ENCODE measurements at regions not wholly inside any gene's neighbourhood (a gene's known extent, or its start where the extent isn't known, plus 50 kb on each side); places are given as distances from the start of the nearest gene placed in this dataset.

DNA sequence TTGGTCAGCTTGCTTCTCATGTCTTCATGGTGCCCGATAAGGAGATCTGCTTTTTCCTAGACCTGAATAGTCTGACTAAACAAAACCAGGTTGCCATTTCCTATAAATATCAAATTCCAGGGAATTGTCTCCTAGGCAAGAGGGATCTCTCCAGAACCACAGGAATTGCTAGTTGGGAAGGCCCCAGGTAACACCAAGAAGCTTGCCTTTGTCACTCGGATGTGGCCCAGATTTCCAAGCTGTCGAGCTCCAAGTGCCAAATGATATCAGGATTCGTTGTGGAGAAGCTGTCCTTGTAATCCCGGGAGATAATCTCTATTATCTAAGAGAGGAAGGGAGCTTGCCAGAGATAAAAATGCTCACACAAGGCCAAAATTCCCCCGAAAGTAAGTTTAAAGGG is 1288.5 kb upstream of the AUTS2 start:
- no peaks in the 10 kb centered on the region for H3K27me3 Mint-ChIP-seq
- H3K4me3 Mint-ChIP-seq, result no peak overlapping the region
- peaks cover 5 to 13% (median 7%) of the 10 kb centered on the region in 3 donors for H3K9me3 Mint-ChIP-seq
- H3K36me3 Mint-ChIP-seq, result no peaks in the 10 kb centered on the region
- H3K27ac Mint-ChIP-seq, result no peak overlapping the region
- peaks cover 0 to 2% (median 0%) of the 10 kb centered on the region in 3 donors for H3K4me1 Mint-ChIP-seq

DNA sequence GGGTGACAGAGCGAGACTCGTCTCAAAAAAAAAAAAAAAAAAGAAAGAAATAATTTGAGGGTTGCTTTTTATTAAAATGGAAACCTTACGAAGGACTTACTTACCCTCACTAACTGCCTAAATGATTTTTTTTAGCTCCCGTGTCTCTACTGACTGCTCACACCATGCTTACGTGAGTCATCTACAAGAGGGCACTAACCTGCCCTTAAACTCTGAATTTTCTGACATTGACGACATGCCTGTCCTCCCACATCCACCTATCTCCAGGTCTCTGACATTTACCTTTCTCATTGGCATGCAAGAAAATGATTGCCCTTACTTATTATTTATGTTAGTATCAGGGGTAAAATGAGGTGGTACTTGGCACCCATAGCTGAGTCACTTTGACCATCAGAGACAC is 1286.3 kb upstream of the AUTS2 start:
- no peaks in the 10 kb centered on the region for H3K27me3 Mint-ChIP-seq
- peaks cover 0 to 2% (median 0%) of the 10 kb centered on the region in 3 donors for H3K4me1 Mint-ChIP-seq
- H3K27ac Mint-ChIP-seq, result no peak overlapping the region
- H3K36me3 Mint-ChIP-seq, result no peaks in the 10 kb centered on the region
- peaks cover 5 to 21% (median 6%) of the 10 kb centered on the region in 3 donors for H3K9me3 Mint-ChIP-seq
- H3K4me3 Mint-ChIP-seq, result no peak overlapping the region

DNA sequence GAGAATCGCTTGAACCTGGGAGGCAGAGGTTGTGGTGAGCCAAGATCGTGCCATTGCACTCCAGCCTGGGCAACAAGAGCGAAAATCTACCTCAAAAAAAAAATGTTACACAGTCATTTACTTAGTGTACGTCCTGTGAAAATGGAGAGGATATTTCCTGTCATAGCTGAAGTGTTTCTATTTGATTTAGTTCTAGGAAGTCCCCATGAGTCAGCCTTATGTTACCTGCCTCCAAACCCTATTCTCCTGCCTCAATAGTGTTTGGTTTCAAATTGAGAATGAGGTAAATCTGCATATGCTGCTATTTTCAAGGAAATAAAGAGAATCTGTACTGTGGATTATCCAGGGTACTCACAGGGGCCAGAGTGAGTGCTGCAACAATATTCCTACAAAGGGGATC is 1284.5 kb upstream of the AUTS2 start:
- H3K9me3 Mint-ChIP-seq, result peaks cover 2 to 17% (median 5%) of the 10 kb centered on the region in 3 donors
- no peaks in the 10 kb centered on the region for H3K36me3 Mint-ChIP-seq
- no peaks in the 10 kb centered on the region for H3K27me3 Mint-ChIP-seq
- peaks cover 0 to 2% (median 0%) of the 10 kb centered on the region in 3 donors for H3K4me1 Mint-ChIP-seq
- H3K27ac Mint-ChIP-seq, result no peak overlapping the region
- H3K4me3 Mint-ChIP-seq, result no peak overlapping the region

DNA sequence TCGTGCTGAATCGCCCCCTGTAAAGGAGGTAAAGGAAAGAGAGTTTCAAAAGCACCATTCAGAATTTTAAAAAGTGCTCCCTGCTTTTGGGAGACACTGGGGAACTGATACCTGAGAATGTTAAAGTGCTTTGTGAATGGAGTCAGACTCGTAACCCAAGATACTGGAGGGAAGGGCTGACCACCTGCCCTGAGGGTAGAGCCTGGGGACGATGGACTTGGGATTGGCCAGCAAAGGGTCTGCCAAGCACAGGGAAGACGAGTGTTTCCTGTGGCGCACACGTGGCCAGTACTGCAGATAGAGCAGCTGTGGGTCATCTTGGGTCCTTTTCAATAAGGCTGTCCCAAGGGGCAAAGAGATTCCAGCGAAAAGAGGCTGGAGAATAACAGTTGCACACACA is 1284.1 kb upstream of the AUTS2 start:
- Mint-ChIP-seq H3K4me3 (no peak overlapping the region), H3K27me3 (no peaks in the 10 kb centered on the region), H3K27ac (no peak overlapping the region), H3K9me3 (peaks cover 2 to 17% (median 6%) of the 10 kb centered on the region in 3 donors), H3K4me1 (peaks cover 0 to 2% (median 0%) of the 10 kb centered on the region in 3 donors), H3K36me3 (no peaks in the 10 kb centered on the region)

DNA sequence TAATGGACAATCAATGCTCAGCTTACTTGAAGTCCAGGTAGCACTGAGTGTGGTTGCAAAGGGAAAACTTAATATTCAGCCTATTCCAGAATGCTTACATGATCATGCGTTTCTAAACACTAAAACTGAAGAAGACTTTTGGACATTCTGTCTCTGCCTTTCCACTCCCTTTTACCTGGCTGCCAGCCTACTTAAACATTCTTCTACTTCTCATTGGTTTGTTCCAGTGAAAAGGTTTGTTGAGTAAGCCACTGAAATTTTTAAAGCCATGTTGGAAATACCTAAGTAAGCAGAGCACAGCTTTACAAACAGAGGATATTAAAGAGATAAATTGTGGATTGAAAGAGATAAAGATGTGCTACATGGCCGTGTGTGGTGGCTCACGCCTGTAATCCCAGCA is 1280.8 kb upstream of the AUTS2 start:
- H3K4me3 Mint-ChIP-seq, result no peak overlapping the region
- H3K9me3 Mint-ChIP-seq, result peaks cover 2 to 16% (median 2%) of the 10 kb centered on the region in 3 donors
- no peaks in the 10 kb centered on the region for H3K27me3 Mint-ChIP-seq
- no peak overlapping the region for H3K27ac Mint-ChIP-seq
- H3K36me3 Mint-ChIP-seq, result no peaks in the 10 kb centered on the region
- H3K4me1 Mint-ChIP-seq, result peaks cover 0 to 1% (median 0%) of the 10 kb centered on the region in 3 donors

DNA sequence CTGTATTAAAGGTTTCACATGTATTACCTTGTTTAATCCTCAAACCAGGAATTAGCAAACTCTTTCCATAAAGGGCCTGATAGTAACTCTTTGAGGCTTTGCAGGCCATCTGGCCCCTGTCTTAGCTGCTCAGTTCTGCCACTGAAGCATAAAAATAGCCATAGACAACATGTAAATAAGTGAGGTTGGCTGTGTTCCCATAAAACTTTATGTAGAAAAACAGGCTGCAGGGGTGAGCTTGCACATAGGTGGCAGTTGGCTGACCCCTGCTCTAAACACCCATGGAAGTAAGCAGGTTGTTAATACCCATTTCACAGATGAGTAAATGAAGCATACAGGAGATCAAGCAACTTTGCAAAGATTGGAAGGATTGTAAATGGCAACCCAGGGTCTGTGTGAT is 1279.2 kb upstream of the AUTS2 start:
- Mint-ChIP-seq H3K36me3 (no peaks in the 10 kb centered on the region), H3K27ac (no peak overlapping the region), H3K9me3 (peaks cover 2 to 8% (median 4%) of the 10 kb centered on the region in 3 donors), H3K4me3 (no peak overlapping the region), H3K4me1 (no peaks in the 10 kb centered on the region), H3K27me3 (no peaks in the 10 kb centered on the region)

DNA sequence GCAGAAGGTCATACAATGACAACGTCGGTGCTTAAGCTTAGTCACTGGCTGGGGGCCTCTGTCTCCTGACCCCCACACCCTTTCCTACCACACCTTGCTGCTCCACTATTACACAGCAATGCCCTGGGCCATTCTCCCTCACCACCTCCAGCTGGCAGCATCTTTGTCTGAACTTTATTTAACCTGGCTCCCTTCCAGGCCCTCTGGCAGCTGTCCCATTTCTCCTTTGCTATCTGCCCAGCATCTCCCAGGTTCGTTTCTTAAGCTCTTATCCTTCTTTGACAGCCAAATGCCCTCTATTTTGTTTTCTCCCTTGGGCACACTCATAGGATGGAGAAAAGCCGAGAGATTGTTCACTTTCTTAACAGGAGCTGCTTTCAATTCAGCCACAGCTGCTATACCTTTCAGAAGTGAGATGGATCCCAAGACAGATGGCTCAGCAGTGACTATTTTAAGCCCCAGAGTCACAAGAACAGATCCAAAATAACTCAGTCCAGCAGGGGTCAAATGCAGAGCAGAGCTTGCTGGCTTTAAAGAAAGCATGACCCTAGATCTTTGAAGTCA is 1277.1 kb upstream of the AUTS2 start:
- Mint-ChIP-seq H3K27ac (no peak overlapping the region), H3K36me3 (no peaks in the 10 kb centered on the region), H3K4me3 (no peak overlapping the region), H3K27me3 (no peaks in the 10 kb centered on the region), H3K9me3 (peaks cover 0 to 3% (median 2%) of the 10 kb centered on the region in 3 donors), H3K4me1 (no peaks in the 10 kb centered on the region)

DNA sequence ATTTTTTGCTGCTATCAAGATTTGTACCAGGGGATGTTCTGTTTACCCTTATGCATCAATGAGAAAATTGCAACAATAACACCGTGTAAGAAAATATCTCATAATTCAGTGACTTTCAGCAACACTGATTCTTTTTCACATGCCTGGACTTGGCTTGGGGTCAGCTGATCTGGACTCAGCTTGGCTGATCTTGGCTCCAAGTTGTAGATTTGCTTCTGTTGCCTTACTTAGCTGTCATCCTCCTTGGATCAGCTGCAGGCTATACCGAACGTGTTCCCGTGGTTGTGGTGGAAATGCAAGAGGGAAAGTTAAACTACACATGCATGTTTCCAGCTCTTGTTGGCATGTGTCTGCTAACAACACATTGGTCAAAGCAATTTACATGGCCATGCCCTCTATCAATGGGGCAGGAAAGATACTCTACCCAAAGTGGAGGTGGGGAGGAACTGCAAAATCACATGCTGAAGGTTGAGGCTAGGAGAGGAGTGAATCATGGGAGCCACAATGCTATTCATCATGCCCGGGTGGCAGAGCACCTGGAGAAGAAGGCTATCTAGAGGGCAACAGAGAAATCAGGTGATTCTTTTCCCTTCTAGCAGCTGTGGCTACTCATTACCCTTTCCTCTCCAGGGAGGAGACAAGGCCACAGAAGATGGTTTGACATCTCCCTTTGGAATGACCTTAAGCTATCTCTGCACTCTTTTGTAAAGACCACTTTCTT is 1276.3 kb upstream of the AUTS2 start:
- Mint-ChIP-seq H3K4me1 (no peaks in the 10 kb centered on the region), H3K27me3 (no peaks in the 10 kb centered on the region), H3K27ac (no peak overlapping the region), H3K4me3 (no peak overlapping the region), H3K36me3 (no peaks in the 10 kb centered on the region), H3K9me3 (peaks cover 0 to 4% (median 4%) of the 10 kb centered on the region in 3 donors)

DNA sequence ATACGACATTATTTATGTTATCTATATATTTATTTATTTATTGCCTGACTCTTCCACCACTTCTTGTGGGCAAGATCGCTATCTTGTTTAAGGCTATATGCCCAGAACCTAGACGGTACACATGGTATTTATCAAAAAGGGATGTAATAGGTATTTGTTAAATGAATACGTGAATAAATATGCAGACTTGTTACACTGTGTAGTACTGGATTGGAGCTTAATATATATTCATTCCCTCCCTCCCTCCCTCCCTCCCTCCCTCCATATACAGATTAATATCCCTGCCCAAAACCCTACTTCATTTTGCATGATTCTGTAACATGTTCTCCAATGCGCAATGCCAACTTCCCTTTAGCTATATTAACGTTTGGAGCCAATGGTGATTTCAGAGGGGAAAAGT is 1273.7 kb upstream of the AUTS2 start:
- Mint-ChIP-seq H3K4me1 (no peaks in the 10 kb centered on the region), H3K9me3 (peaks cover 4 to 5% (median 4%) of the 10 kb centered on the region in 3 donors), H3K36me3 (no peaks in the 10 kb centered on the region), H3K27me3 (no peaks in the 10 kb centered on the region), H3K27ac (no peak overlapping the region), H3K4me3 (no peak overlapping the region)

DNA sequence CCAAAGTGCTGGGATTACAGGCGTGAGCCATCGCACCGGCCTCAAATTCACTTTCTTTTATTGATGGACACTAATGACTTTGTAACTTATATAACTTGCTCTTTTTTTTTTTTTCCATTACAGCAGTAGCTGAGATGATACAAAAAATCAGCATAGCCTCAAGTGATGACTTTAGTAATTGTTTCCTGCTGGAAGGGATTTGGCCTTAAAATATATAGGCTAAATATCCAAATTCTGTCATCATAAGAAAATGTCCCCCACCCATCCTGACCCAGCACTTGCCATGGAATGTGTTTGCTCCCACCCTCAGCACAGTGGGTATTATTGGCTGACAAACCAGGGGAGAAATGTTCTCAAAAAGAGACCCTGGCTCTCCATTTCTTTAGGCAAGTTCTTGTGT is 1264.1 kb upstream of the AUTS2 start:
- H3K36me3 Mint-ChIP-seq, result no peaks in the 10 kb centered on the region

DNA sequence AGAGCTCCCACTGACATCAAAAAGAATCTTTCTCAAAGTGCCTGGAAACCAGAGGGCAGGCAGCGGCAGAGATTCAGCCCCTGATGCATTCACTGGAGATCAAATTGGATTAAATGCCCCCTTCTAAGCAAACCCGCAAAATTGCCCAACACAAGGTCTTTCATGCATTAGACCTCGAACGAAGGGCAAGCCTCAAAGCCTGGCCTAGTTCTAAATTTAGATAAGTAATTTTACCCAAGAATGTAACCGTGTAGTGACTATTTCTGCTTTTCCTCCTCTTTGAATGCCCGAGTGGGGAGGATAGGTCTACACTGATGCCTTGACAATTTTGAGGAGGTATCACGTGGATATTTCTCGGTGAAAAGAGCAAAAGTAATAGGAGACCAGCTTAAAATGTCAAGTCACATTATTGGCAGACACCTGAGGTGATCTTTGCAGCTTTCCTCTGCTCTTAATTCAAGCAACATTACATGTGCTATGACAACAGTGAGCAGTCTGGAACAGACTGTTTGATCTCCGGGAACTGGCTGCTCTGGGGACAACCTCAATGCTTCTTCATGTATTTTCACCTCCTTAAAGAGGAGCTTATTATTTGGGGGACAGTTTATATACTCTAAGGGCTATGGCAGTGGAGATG is 1263.5 kb upstream of the AUTS2 start:
- H3K27ac Mint-ChIP-seq, result no peak overlapping the region
- H3K4me3 Mint-ChIP-seq, result no peak overlapping the region
- no peaks in the 10 kb centered on the region for H3K36me3 Mint-ChIP-seq
- H3K4me1 Mint-ChIP-seq, result no peaks in the 10 kb centered on the region
- no peaks in the 10 kb centered on the region for H3K27me3 Mint-ChIP-seq
- peaks cover 0 to 13% (median 9%) of the 10 kb centered on the region in 3 donors for H3K9me3 Mint-ChIP-seq

More for the DNA sequence above, 1264.1 kb upstream of the AUTS2 start:
- Mint-ChIP-seq H3K27ac (no peak overlapping the region), H3K9me3 (peaks cover 0 to 12% (median 9%) of the 10 kb centered on the region in 3 donors), H3K4me1 (no peaks in the 10 kb centered on the region), H3K4me3 (no peak overlapping the region), H3K27me3 (no peaks in the 10 kb centered on the region)

DNA sequence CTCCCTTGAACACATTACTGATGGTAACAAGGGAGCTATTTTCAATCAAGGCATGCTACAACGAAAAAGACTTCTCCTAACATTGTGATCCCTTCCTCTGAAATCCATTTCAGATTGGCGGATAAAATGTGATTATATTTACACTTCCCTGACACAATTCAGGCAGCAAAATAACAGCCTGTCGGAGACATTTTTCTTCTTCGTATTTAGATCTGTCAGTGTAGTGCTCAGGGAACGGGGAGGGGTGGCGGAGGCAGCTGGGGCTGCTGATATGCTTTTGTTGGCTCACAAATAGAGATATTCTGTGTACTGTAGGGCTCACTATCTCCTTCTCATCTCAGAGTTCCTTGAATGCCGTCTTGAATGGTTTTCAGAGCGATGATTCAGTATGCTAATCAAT is 1261.7 kb upstream of the AUTS2 start:
- peaks cover 0 to 15% (median 12%) of the 10 kb centered on the region in 3 donors for H3K9me3 Mint-ChIP-seq

DNA sequence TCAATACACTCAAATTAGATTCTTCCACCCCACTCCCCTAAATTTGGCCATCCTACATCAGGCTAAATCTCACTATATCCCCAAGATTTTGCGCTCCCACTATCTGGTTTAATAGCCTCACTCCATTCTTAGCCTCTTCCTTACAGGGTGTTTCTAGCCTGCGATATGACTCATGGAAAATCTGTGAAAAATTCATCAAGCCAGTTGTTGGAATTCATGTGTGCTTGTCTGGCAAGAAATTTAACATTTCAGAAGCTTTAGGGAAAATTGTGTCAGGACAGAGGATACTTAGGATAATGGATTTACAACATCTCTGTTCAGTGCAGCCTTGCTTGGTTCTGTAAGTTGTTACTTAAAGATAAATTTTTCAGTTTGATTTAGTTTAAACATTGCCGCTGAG is 1249.9 kb upstream of the AUTS2 start:
- Mint-ChIP-seq H3K9me3 (peaks cover 2 to 13% (median 13%) of the 10 kb centered on the region in 3 donors), H3K36me3 (no peaks in the 10 kb centered on the region), H3K27ac (no peak overlapping the region), H3K4me1 (no peaks in the 10 kb centered on the region), H3K4me3 (no peak overlapping the region), H3K27me3 (no peaks in the 10 kb centered on the region)

More for the DNA sequence above, 1261.7 kb upstream of the AUTS2 start:
- Mint-ChIP-seq H3K4me1 (no peaks in the 10 kb centered on the region), H3K4me3 (no peak overlapping the region), H3K27me3 (no peaks in the 10 kb centered on the region), H3K27ac (no peak overlapping the region), H3K36me3 (no peaks in the 10 kb centered on the region)

DNA sequence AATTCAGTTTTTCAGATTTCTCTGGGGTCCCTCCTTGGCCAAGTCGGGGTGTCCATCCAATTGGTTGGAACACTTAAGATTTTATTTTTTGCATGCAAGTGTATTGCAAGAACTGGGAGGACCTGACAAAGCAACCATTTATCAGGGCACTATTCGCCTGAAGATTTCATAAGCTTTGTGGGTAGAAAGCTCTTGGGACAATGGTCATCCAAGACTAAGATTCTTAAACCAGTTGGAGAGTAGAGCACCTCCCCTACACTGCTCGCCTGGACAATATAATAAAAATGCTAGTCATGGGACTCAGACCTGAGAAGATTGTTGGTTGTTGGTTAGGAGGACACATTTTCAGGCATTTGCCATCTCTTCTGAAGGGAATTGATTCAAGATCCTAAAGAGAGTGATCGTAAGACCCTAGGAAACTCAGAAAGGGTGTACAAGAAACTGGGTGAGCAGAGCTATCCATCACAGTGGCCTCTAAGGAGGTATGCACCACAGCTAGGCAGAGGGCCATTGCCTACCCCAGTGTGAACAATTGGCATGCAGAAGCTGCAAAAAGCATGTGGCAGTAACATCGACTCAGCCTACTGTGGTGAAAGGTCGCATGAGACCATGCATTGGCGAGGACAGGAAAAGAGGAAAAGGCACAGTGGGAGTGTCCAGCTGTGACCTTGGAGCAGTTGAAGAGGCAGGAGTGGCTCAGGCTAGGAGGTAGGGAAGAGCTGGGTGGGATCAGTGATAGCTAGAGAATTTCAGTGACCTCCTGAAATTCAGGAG is 1235.3 kb upstream of the AUTS2 start:
- Mint-ChIP-seq H3K36me3 (no peaks in the 10 kb centered on the region), H3K4me3 (no peak overlapping the region), H3K4me1 (no peaks in the 10 kb centered on the region), H3K27ac (no peak overlapping the region), H3K9me3 (peaks cover 2 to 15% (median 10%) of the 10 kb centered on the region in 3 donors), H3K27me3 (no peaks in the 10 kb centered on the region)

Data from IgD-negative memory B cell (primary cell).